ENCODE measurements at regions not wholly inside any gene's neighbourhood (a gene's known extent, or its start where the extent isn't known, plus 50 kb on each side); places are given as distances from the start of the nearest gene placed in this dataset.

- H3K4me1 ChIP-seq (ENCODE audit: control insufficient read depth in 2 of 2, insufficient read depth in 2 of 2, low read length in 2 of 2), result no peaks in the 10 kb centered on the region
- no peaks in the 10 kb centered on the region for H3K9me3 ChIP-seq (ENCODE audit: control extremely low read depth in 1 of 3, control insufficient read depth in 2 of 3, insufficient read depth in 1 of 3, low read length in 2 of 3)
- no peak overlapping the region for H3K4me3 ChIP-seq (ENCODE audit: control extremely low read depth in 1 of 5, extremely low read depth in 1 of 5, insufficient read depth in 1 of 5, low read depth in 2 of 5, low read length in 4 of 5)
- no peak overlapping the region for H3K27ac ChIP-seq (ENCODE audit: low read length in 2 of 2)
- no peaks in the 10 kb centered on the region for H4K20me1 ChIP-seq (ENCODE audit: control insufficient read depth, insufficient read depth, low read length, poor library complexity, severe bottlenecking)
- no peak for DNase-seq
- POLR2A ChIA-PET, result no interaction called here
- H3K79me2 ChIP-seq (ENCODE audit: control insufficient read depth, insufficient read depth, low read length), result no peaks in the 10 kb centered on the region
- H3K27me3 Mint-ChIP-seq, result peaks cover 5% of the 10 kb centered on the region
- no peak overlapping the region for H3K4me2 ChIP-seq (replicated peaks; ENCODE audit: low read depth, low read length, poor library complexity, severe bottlenecking)
- H3K4me3 Mint-ChIP-seq, result no peak overlapping the region
- H2AFZ ChIP-seq (ENCODE audit: insufficient read depth, low read depth, low read length, poor library complexity, severe bottlenecking), result no peak overlapping the region
- no CpG with 5 or more reads among the region's 1 CpG for WGBS (ENCODE audit: insufficient coverage)
- no peak for TF ChIP-seq EZH2 (IDR thresholded peaks at IDR 0.05; ENCODE audit: borderline replicate concordance, insufficient read depth, low read depth, low read length, poor library complexity, severe bottlenecking)
- TF ChIP-seq, protein P1, sequence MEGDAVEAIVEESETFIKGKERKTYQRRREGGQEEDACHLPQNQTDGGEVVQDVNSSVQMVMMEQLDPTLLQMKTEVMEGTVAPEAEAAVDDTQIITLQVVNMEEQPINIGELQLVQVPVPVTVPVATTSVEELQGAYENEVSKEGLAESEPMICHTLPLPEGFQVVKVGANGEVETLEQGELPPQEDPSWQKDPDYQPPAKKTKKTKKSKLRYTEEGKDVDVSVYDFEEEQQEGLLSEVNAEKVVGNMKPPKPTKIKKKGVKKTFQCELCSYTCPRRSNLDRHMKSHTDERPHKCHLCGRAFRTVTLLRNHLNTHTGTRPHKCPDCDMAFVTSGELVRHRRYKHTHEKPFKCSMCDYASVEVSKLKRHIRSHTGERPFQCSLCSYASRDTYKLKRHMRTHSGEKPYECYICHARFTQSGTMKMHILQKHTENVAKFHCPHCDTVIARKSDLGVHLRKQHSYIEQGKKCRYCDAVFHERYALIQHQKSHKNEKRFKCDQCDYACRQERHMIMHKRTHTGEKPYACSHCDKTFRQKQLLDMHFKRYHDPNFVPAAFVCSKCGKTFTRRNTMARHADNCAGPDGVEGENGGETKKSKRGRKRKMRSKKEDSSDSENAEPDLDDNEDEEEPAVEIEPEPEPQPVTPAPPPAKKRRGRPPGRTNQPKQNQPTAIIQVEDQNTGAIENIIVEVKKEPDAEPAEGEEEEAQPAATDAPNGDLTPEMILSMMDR (IDR thresholded peaks at IDR 0.05), result no peak
- H3K4me1 Mint-ChIP-seq, result peaks cover 3% of the 10 kb centered on the region
- H3K27me3 ChIP-seq (replicated peaks in 1 of 4; ENCODE audit: control extremely low read depth in 1 of 4, control insufficient read depth in 3 of 4, insufficient read depth in 4 of 4, low read length in 3 of 4), result no peaks in the 10 kb centered on the region
- no peak overlapping the region for H3K9ac ChIP-seq (ENCODE audit: low read length)
- H3K9me3 Mint-ChIP-seq (ENCODE audit: insufficient read depth), result no peaks in the 10 kb centered on the region
- ATAC-seq (ENCODE audit: low read depth), result no peak
- CTCF ChIA-PET, result no interaction called here
- no peaks in the 10 kb centered on the region for H3K36me3 ChIP-seq (replicated peaks in 1 of 2; ENCODE audit: control extremely low read depth in 1 of 2, control insufficient read depth in 1 of 2, extremely low read depth in 1 of 2, insufficient read depth in 2 of 2, low read length in 1 of 2)
- H3K27ac Mint-ChIP-seq, result no peak overlapping the region
- intact Hi-C loops (cut with micrococcal nuclease), result no loop called here
These were observed 163.7 kb downstream of the LTN1 start for GRCh38 chr21:28828981-28829380.

DNA sequence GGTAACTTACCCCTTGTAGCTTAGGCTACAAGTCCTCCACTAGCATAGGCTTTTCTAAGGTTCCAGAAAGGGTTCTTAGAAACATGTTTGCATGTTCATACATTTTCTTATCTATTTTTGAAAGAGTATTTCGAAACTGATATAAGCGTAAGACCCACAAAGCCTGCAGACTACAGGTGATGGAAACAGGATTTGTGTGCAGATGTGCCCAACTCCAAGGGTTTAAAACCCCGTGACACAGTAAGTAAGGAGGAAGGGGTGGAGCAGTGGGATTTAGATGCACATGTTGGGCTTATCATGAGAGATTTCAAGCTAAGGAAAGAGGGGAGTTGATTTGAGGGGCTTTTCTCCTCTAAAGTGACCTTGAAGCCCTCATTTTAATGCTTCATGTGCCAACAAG, 164.7 kb downstream of the LTN1 start:
- peaks cover 3% of the 10 kb centered on the region for H3K4me1 Mint-ChIP-seq
- H3K4me2 ChIP-seq (replicated peaks; ENCODE audit: low read depth, low read length, poor library complexity, severe bottlenecking), result no peak overlapping the region
- no peak overlapping the region for H2AFZ ChIP-seq (ENCODE audit: insufficient read depth, low read depth, low read length, poor library complexity, severe bottlenecking)
- TF ChIP-seq EZH2 (IDR thresholded peaks at IDR 0.05; ENCODE audit: borderline replicate concordance, insufficient read depth, low read depth, low read length, poor library complexity, severe bottlenecking), result no peak
- TF ChIP-seq, protein P1 (IDR thresholded peaks at IDR 0.05), result no peak
- H3K4me3 Mint-ChIP-seq, result no peak overlapping the region
- no peaks in the 10 kb centered on the region for H3K36me3 ChIP-seq (replicated peaks in 1 of 2; ENCODE audit: control extremely low read depth in 1 of 2, control insufficient read depth in 1 of 2, extremely low read depth in 1 of 2, insufficient read depth in 2 of 2, low read length in 1 of 2)
- intact Hi-C loops (cut with micrococcal nuclease), result no loop called here
- POLR2A ChIA-PET, result no interaction called here
- no peak overlapping the region for H3K9ac ChIP-seq (ENCODE audit: low read length)
- peaks cover 5% of the 10 kb centered on the region for H3K27me3 Mint-ChIP-seq
- DNase-seq, result no peak
- no peaks in the 10 kb centered on the region for H3K9me3 Mint-ChIP-seq (ENCODE audit: insufficient read depth)
- H3K27ac Mint-ChIP-seq, result no peak overlapping the region
- no peaks in the 10 kb centered on the region for H3K27me3 ChIP-seq (replicated peaks in 1 of 4; ENCODE audit: control extremely low read depth in 1 of 4, control insufficient read depth in 3 of 4, insufficient read depth in 4 of 4, low read length in 3 of 4)
- no peaks in the 10 kb centered on the region for H4K20me1 ChIP-seq (ENCODE audit: control insufficient read depth, insufficient read depth, low read length, poor library complexity, severe bottlenecking)
- no peaks in the 10 kb centered on the region for H3K79me2 ChIP-seq (ENCODE audit: control insufficient read depth, insufficient read depth, low read length)
- H3K27ac ChIP-seq (ENCODE audit: low read length in 2 of 2), result no peak overlapping the region
- 73% methylated on average over 1 of the region's 3 CpGs for WGBS (ENCODE audit: insufficient coverage)
- no peaks in the 10 kb centered on the region for H3K9me3 ChIP-seq (ENCODE audit: control extremely low read depth in 1 of 3, control insufficient read depth in 2 of 3, insufficient read depth in 1 of 3, low read length in 2 of 3)
- no peaks in the 10 kb centered on the region for H3K4me1 ChIP-seq (ENCODE audit: control insufficient read depth in 2 of 2, insufficient read depth in 2 of 2, low read length in 2 of 2)
- CTCF ChIA-PET, result no interaction called here
- H3K4me3 ChIP-seq (ENCODE audit: control extremely low read depth in 1 of 5, extremely low read depth in 1 of 5, insufficient read depth in 1 of 5, low read depth in 2 of 5, low read length in 4 of 5), result no peak overlapping the region
- ATAC-seq (ENCODE audit: low read depth), result no peak
